ENCODE measurements at regions not wholly inside any gene's neighbourhood (a gene's known extent, or its start where the extent isn't known, plus 50 kb on each side); places are given as distances from the start of the nearest gene placed in this dataset.
"Not testable (repeated sequence)": the region's sequence is repeated elsewhere in the genome, so short reads cannot be mapped to it uniquely, and the experiment has no call there.

DNA sequence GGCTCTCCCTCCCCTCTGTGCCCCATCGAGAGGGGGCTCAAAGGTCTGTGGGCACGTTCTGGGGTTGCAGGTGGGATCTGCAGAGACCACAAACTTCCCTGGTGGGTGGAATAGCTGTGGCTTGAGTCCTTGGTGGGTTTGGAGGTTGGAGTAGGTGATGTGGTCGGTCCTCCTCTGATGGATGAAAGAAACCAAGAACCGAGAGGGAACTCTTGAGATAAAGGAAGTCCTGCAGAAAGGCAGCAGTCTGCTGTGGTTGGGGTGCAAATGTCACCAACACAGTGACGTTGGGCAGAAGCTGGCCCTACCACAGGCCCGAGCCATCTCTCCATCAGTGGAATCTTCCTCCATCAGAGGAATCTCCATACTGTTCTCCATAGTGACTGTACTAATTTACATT is 171.8 kb downstream of the FCRL5 start:
- intact Hi-C loops (cut with micrococcal nuclease; ENCODE audit: unreplicated experiment): no loop called here
- Histone ChIP-seq H3K9me3 (ENCODE audit: insufficient read depth, low read depth) (no peaks in the 10 kb centered on the region), H3K27me3 (ENCODE audit: insufficient read depth, low read depth) (peaks cover 22% of the 10 kb centered on the region), H3K36me3 (ENCODE audit: low read depth) (no peaks in the 10 kb centered on the region), H3K4me2 (no peak overlapping the region), H4K20me1 (ENCODE audit: insufficient read depth) (no peaks in the 10 kb centered on the region), H3K9me2 (ENCODE audit: insufficient read depth) (no peaks in the 10 kb centered on the region), H3K4me1 (replicated peaks; ENCODE audit: insufficient read depth) (no peaks in the 10 kb centered on the region), H3K4me3 (no peak overlapping the region), H2AFZ (no peak overlapping the region), H3K27ac (no peak overlapping the region), H3K79me2 (ENCODE audit: low read depth) (no peaks in the 10 kb centered on the region), H3F3A (ENCODE audit: insufficient read depth, low read depth) (no peaks in the 10 kb centered on the region)
- CTCF ChIA-PET: no interaction called here
- no TSS peak for BruUV-seq (replicated peaks)
- no peak for DNase-seq
- POLR2A ChIA-PET (ENCODE audit: unreplicated experiment): no interaction called here
- TF ChIP-seq EZH2 (IDR thresholded peaks at IDR 0.05; ENCODE audit: low read depth): no peak
- TF ChIP-seq, protein P1, sequence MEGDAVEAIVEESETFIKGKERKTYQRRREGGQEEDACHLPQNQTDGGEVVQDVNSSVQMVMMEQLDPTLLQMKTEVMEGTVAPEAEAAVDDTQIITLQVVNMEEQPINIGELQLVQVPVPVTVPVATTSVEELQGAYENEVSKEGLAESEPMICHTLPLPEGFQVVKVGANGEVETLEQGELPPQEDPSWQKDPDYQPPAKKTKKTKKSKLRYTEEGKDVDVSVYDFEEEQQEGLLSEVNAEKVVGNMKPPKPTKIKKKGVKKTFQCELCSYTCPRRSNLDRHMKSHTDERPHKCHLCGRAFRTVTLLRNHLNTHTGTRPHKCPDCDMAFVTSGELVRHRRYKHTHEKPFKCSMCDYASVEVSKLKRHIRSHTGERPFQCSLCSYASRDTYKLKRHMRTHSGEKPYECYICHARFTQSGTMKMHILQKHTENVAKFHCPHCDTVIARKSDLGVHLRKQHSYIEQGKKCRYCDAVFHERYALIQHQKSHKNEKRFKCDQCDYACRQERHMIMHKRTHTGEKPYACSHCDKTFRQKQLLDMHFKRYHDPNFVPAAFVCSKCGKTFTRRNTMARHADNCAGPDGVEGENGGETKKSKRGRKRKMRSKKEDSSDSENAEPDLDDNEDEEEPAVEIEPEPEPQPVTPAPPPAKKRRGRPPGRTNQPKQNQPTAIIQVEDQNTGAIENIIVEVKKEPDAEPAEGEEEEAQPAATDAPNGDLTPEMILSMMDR (conservative IDR thresholded peaks at IDR 0.05): no peak

DNA sequence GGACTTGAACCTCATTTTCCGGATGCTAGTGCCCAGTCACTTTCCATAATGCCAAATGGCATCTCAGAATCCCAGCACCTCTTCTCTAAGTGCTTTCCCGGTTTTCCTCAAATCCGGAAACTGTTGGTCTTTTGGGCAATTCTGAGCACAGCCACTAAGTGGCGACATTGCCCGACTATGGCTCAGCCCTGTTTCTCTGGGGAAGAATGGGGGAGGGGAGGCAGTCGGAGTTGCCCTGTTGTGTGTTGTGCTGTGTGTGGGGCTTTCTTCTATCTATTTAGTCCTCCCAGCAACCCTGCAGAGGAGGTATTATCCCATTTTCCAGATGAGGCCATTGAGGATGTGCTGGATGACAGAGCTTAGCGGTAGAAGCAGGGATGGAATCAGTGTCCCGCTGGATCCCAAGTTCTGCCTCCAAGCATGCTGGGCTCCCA is 175.0 kb downstream of the FCRL5 start:
- peak in 1 of 2 experiments; percentile 6 for DNase-seq
- CTCF ChIA-PET: interaction anchor here (0.6 kb wide), 1 partner anchor 90 kb away, joined by 3 read pairs; no protein-coding TSS in a partner anchor
- TF ChIP-seq, protein P1 (conservative IDR thresholded peaks at IDR 0.05): peak; percentile 62
- POLR2A ChIA-PET (ENCODE audit: unreplicated experiment); H3K4me2 ChIP-seq; H4K20me1 ChIP-seq (ENCODE audit: insufficient read depth); H3K36me3 ChIP-seq (ENCODE audit: low read depth); H3K79me2 ChIP-seq (ENCODE audit: low read depth); H2AFZ ChIP-seq; BruUV-seq (replicated peaks); H3K27ac ChIP-seq; H3K4me3 ChIP-seq; H3K9me2 ChIP-seq (ENCODE audit: insufficient read depth); H3K4me1 ChIP-seq (replicated peaks; ENCODE audit: insufficient read depth); H3K9me3 ChIP-seq (ENCODE audit: insufficient read depth, low read depth); H3F3A ChIP-seq (ENCODE audit: insufficient read depth, low read depth): not testable (repeated sequence)
- intact Hi-C loops (cut with micrococcal nuclease; ENCODE audit: unreplicated experiment): loop anchor here (10.0 kb wide), 1 partner anchor 748 kb away; a partner anchor contains a TSS
- peaks cover 20% of the 10 kb centered on the region for H3K27me3 ChIP-seq (ENCODE audit: insufficient read depth, low read depth)

DNA sequence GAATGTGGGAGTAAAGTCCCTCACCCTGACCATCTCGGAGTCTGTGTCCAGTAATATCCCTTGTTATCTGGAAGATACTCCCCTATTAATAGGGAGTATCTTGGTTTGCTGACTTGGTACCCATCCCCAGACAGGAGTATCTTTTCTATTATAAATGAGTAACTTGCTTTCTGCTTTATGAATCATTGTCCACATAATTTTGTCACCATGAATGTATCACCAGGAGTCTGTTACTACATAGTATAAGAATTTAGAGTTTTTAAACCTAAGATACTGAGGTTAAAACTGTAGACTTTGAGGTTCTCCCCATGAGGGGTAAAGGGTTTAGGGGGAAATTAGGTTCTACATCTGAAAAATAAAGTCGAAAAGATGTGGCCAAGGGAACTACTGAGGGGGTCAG is 175.6 kb downstream of the FCRL5 start:
- Histone ChIP-seq H2AFZ (no peak overlapping the region), H3K9me3 (ENCODE audit: insufficient read depth, low read depth) (no peaks in the 10 kb centered on the region), H3K27ac (no peak overlapping the region), H3K4me2 (no peak overlapping the region), H3K4me1 (replicated peaks; ENCODE audit: insufficient read depth) (no peaks in the 10 kb centered on the region), H3K4me3 (no peak overlapping the region), H3K27me3 (ENCODE audit: insufficient read depth, low read depth) (peaks cover 20% of the 10 kb centered on the region), H3F3A (ENCODE audit: insufficient read depth, low read depth) (no peaks in the 10 kb centered on the region), H3K79me2 (ENCODE audit: low read depth) (no peaks in the 10 kb centered on the region), H3K9me2 (ENCODE audit: insufficient read depth) (no peaks in the 10 kb centered on the region), H3K36me3 (ENCODE audit: low read depth) (no peaks in the 10 kb centered on the region), H4K20me1 (ENCODE audit: insufficient read depth) (no peaks in the 10 kb centered on the region)
- DNase-seq: no peak
- CTCF ChIA-PET: interaction anchor here (0.6 kb wide), 1 partner anchor 90 kb away, joined by 3 read pairs; no protein-coding TSS in a partner anchor
- POLR2A ChIA-PET (ENCODE audit: unreplicated experiment): no interaction called here
- TF ChIP-seq, protein P1 (conservative IDR thresholded peaks at IDR 0.05): no peak
- no peak for TF ChIP-seq EZH2 (IDR thresholded peaks at IDR 0.05; ENCODE audit: low read depth)
- intact Hi-C loops (cut with micrococcal nuclease; ENCODE audit: unreplicated experiment): loop anchor here (10.0 kb wide), 1 partner anchor 748 kb away; a partner anchor contains a TSS
- BruUV-seq (replicated peaks): no TSS peak

DNA sequence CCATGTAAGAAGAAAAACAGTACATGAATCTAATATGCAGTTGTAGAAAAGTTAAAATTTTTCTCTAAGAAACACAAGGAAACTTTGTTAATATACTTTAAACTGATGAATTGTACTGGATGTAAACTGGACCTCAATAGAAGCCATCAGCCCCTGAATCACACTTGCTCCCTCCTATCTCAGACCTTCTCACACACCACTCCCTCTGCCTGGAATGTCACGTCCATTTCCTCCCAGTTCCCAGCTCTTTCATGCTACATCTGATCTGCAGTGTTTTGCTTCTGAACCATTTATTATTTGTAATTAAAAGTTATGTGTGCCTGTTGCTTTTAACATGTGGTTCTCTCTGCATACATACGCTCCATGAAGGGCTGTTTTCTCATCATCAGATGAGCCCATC is 180.0 kb downstream of the FCRL5 start:
- H3K9me2 ChIP-seq (ENCODE audit: insufficient read depth); H3F3A ChIP-seq (ENCODE audit: insufficient read depth, low read depth); BruUV-seq (replicated peaks); CTCF ChIA-PET; H4K20me1 ChIP-seq (ENCODE audit: insufficient read depth); H3K4me2 ChIP-seq; H3K4me1 ChIP-seq (replicated peaks; ENCODE audit: insufficient read depth); H3K27ac ChIP-seq; DNase-seq; H3K79me2 ChIP-seq (ENCODE audit: low read depth); H3K9me3 ChIP-seq (ENCODE audit: insufficient read depth, low read depth); H3K36me3 ChIP-seq (ENCODE audit: low read depth); POLR2A ChIA-PET (ENCODE audit: unreplicated experiment); H2AFZ ChIP-seq; H3K4me3 ChIP-seq: not testable (repeated sequence)
- intact Hi-C loops (cut with micrococcal nuclease; ENCODE audit: unreplicated experiment): loop anchor here (10.0 kb wide), 1 partner anchor 752 kb away; a partner anchor contains a TSS
- H3K27me3 ChIP-seq (ENCODE audit: insufficient read depth, low read depth): peaks cover 13% of the 10 kb centered on the region

All from PC-9 (cell line).